Neuronal stem cell (in vitro differentiated cells): ENCODE measurements at regions not wholly inside any gene's neighbourhood (a gene's known extent, or its start where the extent isn't known, plus 50 kb on each side); places are given as distances from the start of the nearest gene placed in this dataset.

Experiments used
- DNase-seq: peaks from one replicate; pipeline ENCODE4 v3.0.0-alpha.2; 2013; ENCODE audit warnings: low spot score
- H2AFZ ChIP-seq: one replicate; pipeline ENCODE4 v1.6.1; 2013; ENCODE audit warnings: mild to moderate bottlenecking, low read length, inconsistent platforms
- H2AK5ac ChIP-seq: 2 replicates; pipeline ENCODE4 v1.6.1; 2013; ENCODE audit warnings: low read depth, mild to moderate bottlenecking, inconsistent platforms, low read length, moderate library complexity, mixed read lengths
- H2BK120ac ChIP-seq: 2 replicates; pipeline ENCODE4 v1.6.1; 2013; ENCODE audit warnings: low read depth, mild to moderate bottlenecking, inconsistent platforms, low read length, moderate library complexity, mixed read lengths
- H2BK12ac ChIP-seq: one replicate; pipeline ENCODE4 v1.6.1; 2013; ENCODE audit warnings: low read length, inconsistent platforms
- H2BK15ac ChIP-seq: 2 replicates; pipeline ENCODE4 v1.6.1; 2013; ENCODE audit warnings: mild to moderate bottlenecking, low read length, inconsistent platforms, mixed read lengths
- H2BK5ac ChIP-seq: one replicate; pipeline ENCODE4 v1.6.1; 2013; ENCODE audit warnings: inconsistent platforms, mild to moderate bottlenecking, low read length, moderate library complexity
- H3K14ac ChIP-seq: one replicate; pipeline ENCODE4 v1.6.1; 2013; ENCODE audit warnings: low read length, inconsistent platforms
- H3K18ac ChIP-seq: 2 replicates; pipeline ENCODE4 v1.6.1; 2013; ENCODE audit warnings: low read length, inconsistent platforms
- H3K23ac ChIP-seq: 2 replicates; pipeline ENCODE4 v1.6.1; 2013; ENCODE audit warnings: low read depth, mild to moderate bottlenecking, mixed read lengths, low read length, inconsistent platforms; ENCODE audit not compliant: poor library complexity
- H3K27ac ChIP-seq: replicated peaks from 3 replicates; pipeline ENCODE4 v1.5.1; 2013; ENCODE audit warnings: low read length, inconsistent platforms
- H3K27me3 ChIP-seq, 3 experiments: 2 replicates each; pipeline ENCODE4 v1.6.1; 2013; ENCODE audit warnings: low read length in 3 of 3, mild to moderate bottlenecking in 2 of 3, inconsistent platforms in 1 of 3, low read depth in 1 of 3, mixed read lengths in 1 of 3, moderate library complexity in 1 of 3; ENCODE audit not compliant: control insufficient read depth in 3 of 3, insufficient read depth in 3 of 3
- H3K36me3 ChIP-seq, 2 donors: replicated peaks in 1 of 2; 2 replicates each; pipeline ENCODE4 v1.6.1; 2013; ENCODE audit warnings: low read length in 2 of 2; ENCODE audit not compliant: control insufficient read depth in 2 of 2, insufficient read depth in 2 of 2
- H3K4ac ChIP-seq: 2 replicates; pipeline ENCODE4 v1.6.1; 2013; ENCODE audit warnings: inconsistent platforms, mild to moderate bottlenecking, low read length, moderate library complexity
- H3K4me1 ChIP-seq, 2 donors: 1 replicate in 1 of 2; 2 replicates in 1 of 2; pipeline ENCODE4 v1.6.1; 2013; ENCODE audit warnings: low read length in 2 of 2, low read depth in 1 of 2; ENCODE audit not compliant: control insufficient read depth in 2 of 2, insufficient read depth in 1 of 2
- H3K4me2 ChIP-seq: one replicate; pipeline ENCODE4 v1.6.1; 2013; ENCODE audit warnings: mild to moderate bottlenecking, low read length, inconsistent platforms; ENCODE audit not compliant: insufficient read depth, poor library complexity, severe bottlenecking
- H3K4me3 ChIP-seq, 2 donors: 2 replicates each; pipeline ENCODE4 v1.5.1; 2013; ENCODE audit warnings: low read length in 2 of 2, mild to moderate bottlenecking in 2 of 2, inconsistent platforms in 1 of 2, moderate library complexity in 1 of 2
- H3K79me1 ChIP-seq: one replicate; pipeline ENCODE4 v1.6.1; 2013; ENCODE audit warnings: low read depth, mild to moderate bottlenecking, inconsistent platforms, low read length, moderate library complexity
- H3K9ac ChIP-seq: one replicate; pipeline ENCODE4 v1.6.1; 2013; ENCODE audit warnings: mild to moderate bottlenecking, low read depth, low read length, inconsistent platforms; ENCODE audit not compliant: poor library complexity
- H3K9me3 ChIP-seq, 2 donors: replicated peaks in 1 of 2; 2 replicates each; pipeline versions ENCODE3 to v1.6.1; 2013; ENCODE audit warnings: low read length in 2 of 2, mild to moderate bottlenecking in 2 of 2, inconsistent platforms in 1 of 2, low read depth in 1 of 2, mixed read lengths in 1 of 2, moderate library complexity in 1 of 2; ENCODE audit not compliant: control insufficient read depth in 2 of 2, insufficient read depth in 1 of 2
- H4K8ac ChIP-seq: one replicate; pipeline ENCODE4 v1.6.1; 2013; ENCODE audit warnings: low read depth, mild to moderate bottlenecking, inconsistent platforms, low read length, moderate library complexity
- H4K91ac ChIP-seq: one replicate; pipeline ENCODE4 v1.6.1; 2013; ENCODE audit warnings: low read length, low read depth, mild to moderate bottlenecking, inconsistent platforms; ENCODE audit not compliant: poor library complexity
- WGBS, 2 donors: extraction: QIAGEN DNeasy Blood & Tissue Kit; methylation state at CpG; one replicate each; pipeline ENCODE4 v1.1.7; 2013; ENCODE audit warnings: missing lambda C conversion rate in 2 of 2, mixed read lengths in 1 of 2; ENCODE audit not compliant: insufficient read length in 2 of 2, insufficient replicate concordance in 1 of 2; ENCODE audit errors: extremely low coverage in 2 of 2; 5-methylcytosine and 5-hydroxymethylcytosine counted together

DNA sequence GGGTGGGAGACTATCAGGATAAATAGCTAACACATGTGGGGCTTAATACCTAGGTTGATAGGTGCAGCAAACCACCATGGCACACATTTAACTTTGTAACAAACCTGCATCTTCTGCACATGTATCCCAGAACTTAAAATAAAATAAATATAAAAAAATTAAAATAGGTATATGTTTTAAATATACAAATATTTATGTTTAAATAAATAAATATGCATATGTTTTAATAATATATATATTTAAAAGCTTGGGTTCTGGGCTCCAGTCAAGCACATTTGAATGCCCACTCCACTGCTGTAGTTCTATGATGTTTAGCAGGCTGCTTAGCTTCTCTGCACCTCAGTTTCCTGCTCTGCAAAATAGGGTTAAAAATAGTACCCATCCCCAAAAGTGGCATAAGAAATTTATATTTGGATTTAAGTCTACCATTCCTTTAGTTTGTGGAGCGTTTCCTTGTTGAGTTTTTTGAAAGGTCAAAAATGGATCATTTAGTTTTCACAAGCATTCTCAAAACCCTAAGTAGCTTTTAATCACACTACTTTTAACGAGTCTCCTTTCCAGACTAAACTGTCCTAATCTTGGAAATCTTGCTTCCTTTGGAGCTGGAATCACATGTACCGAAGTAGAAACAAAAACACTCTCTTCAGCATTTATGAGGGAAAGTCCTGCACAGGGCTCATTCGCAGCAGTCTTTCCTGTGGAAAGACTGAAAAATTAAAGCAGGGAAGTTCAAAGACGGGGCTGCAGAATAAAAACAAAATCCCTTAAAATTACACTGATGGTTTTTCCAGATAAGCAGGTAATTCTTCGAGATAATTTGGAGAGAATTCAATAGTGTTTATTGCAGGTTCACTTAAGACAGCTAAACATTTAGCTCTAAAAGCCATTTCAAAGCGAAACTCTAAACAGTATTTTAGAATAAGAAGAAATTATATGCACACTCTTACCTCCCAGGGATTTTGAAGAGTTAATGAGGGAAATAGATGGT is 111.7 kb upstream of the LYZL1 start:
- Histone ChIP-seq H3K9me3 (peaks cover 0 to 2% of the 10 kb centered on the region in 2 donors), H3K18ac (no peak overlapping the region), H3K27me3 (peaks cover 0 to 2% (median 0%) of the 10 kb centered on the region in 3 experiments), H2BK5ac (no peak overlapping the region), H3K27ac (no peak overlapping the region), H2BK15ac (no peak overlapping the region), H2AFZ (no peak overlapping the region), H3K9ac (no peak overlapping the region), H3K4me1 (no peaks in the 10 kb centered on the region), H2BK120ac (no peak overlapping the region), H3K4me2 (no peak overlapping the region), H3K4me3 (no peak overlapping the region), H3K79me1 (no peaks in the 10 kb centered on the region), H2BK12ac (no peak overlapping the region), H4K8ac (no peak overlapping the region), H4K91ac (no peak overlapping the region), H3K4ac (no peak overlapping the region), H3K14ac (no peak overlapping the region), H3K36me3 (no peaks in the 10 kb centered on the region), H3K23ac (no peak overlapping the region), H2AK5ac (no peak overlapping the region)
- no CpG with 5 or more reads among the region's 7 CpGs for WGBS, 2 donors
- no peak for DNase-seq

DNA sequence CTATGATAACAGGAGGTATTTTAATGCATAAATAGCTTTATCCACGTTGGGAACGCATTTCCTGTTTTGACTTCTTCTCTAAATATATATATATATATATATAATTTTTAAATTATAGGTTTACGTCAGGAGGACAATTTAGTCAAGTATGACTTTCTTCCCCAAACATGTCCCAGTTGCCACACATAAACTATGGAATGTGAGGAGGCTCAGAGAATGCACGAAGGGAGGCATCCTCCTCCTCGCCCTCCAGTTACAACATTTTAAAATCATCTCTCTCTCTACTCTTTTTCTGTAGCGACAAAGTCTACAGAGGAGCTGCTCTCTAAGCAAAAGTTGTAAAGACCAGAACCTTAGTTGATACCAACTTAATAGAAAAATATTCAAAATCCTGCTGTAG is 106.9 kb upstream of the LYZL1 start:
- no peak overlapping the region for H3K27ac ChIP-seq
- H2BK12ac ChIP-seq = no peak overlapping the region

DNA sequence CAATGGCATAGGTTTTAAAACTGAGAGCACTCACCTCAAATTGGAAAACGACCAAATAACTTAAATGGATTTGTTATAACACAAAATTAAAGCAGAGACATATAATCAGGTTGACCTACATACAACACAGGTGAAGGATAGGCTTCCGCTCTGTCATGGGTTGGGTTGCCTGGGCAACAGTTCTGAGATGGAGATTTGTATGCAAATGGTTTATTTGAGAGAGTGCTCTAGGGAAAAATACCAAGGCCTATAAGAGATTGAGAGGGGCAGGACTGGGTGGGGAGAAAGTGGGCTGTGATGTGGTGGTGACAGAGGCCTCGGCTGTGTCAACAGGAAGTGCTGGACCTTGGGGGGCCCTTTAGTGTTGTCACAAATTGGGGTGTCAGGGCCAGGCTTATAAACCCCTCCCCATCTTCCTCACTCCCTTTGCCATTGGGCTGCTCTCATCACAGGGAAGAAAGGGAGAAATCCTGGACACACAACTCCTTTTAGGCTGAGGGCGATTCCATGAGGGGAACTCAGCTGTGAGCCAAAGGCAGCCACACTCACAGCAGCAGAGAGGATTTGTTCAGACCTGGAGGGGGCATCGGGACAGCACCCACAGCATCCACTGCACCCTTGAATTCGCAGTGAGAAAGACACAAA is 105.4 kb upstream of the LYZL1 start:
- no peak overlapping the region for H2BK15ac ChIP-seq
- no peak overlapping the region for H2BK12ac ChIP-seq
- no peaks in the 10 kb centered on the region for H3K79me1 ChIP-seq
- H3K27ac ChIP-seq = no peak overlapping the region
- no peak overlapping the region for H2BK5ac ChIP-seq
- no peak overlapping the region for H3K9ac ChIP-seq
- no peak overlapping the region for H3K4ac ChIP-seq
- no peak overlapping the region for H4K91ac ChIP-seq
- H3K27me3 ChIP-seq = no peaks in the 10 kb centered on the region
- no peak overlapping the region for H3K4me2 ChIP-seq
- no peak for DNase-seq
- H4K8ac ChIP-seq = no peak overlapping the region
- H2AK5ac ChIP-seq = no peak overlapping the region
- H3K23ac ChIP-seq = no peak overlapping the region
- H3K4me1 ChIP-seq = no peaks in the 10 kb centered on the region
- H3K36me3 ChIP-seq = no peaks in the 10 kb centered on the region
- no peak overlapping the region for H2BK120ac ChIP-seq
- no peak overlapping the region for H3K14ac ChIP-seq
- no peak overlapping the region for H3K4me3 ChIP-seq
- no peak overlapping the region for H3K18ac ChIP-seq
- WGBS, 2 donors = no CpG with 5 or more reads among the region's 6 CpGs
- H2AFZ ChIP-seq = no peak overlapping the region
- no peaks in the 10 kb centered on the region for H3K9me3 ChIP-seq

More for the DNA sequence above, 106.9 kb upstream of the LYZL1 start:
- Histone ChIP-seq H2AK5ac (no peak overlapping the region), H3K23ac (no peak overlapping the region), H2BK15ac (no peak overlapping the region), H2BK5ac (no peak overlapping the region), H3K4ac (no peak overlapping the region), H3K79me1 (no peaks in the 10 kb centered on the region), H2BK120ac (no peak overlapping the region), H2AFZ (no peak overlapping the region), H3K4me3 (no peak overlapping the region), H3K36me3 (no peaks in the 10 kb centered on the region), H3K27me3 (no peaks in the 10 kb centered on the region), H3K9me3 (no peaks in the 10 kb centered on the region), H4K91ac (no peak overlapping the region), H3K4me2 (no peak overlapping the region), H3K18ac (no peak overlapping the region), H3K4me1 (no peaks in the 10 kb centered on the region), H3K14ac (no peak overlapping the region), H3K9ac (no peak overlapping the region), H4K8ac (no peak overlapping the region)
- no peak for DNase-seq
- no CpG with 5 or more reads among the region's 6 CpGs for WGBS, 2 donors
